IMR-90 (cell line): ENCODE measurements at regions not wholly inside any gene's neighbourhood (a gene's known extent, or its start where the extent isn't known, plus 50 kb on each side); places are given as distances from the start of the nearest gene placed in this dataset.

ENCODE experiments used
- ATAC-seq: fragments of 200-7000 bp; cut with Tn5 transposase; 2 replicates; pipeline ENCODE4 v1.9.1; 2020; ENCODE audit warnings: low read depth, mild to moderate bottlenecking, moderate library complexity
- BruUV-seq: library from RNA; stranded (reverse); fragments of 400-500 nt; replicated peaks from 2 replicates; lab custom pipeline; 2021; lab: Mats Ljungman, UMichigan
- CTCF ChIA-PET: fragments of 300-600 bp; formaldehyde crosslinking; extraction: SDS; loops from one replicate; lab custom pipeline; 2021; ENCODE audit warnings: antibody characterized with exemption; lab: Yijun Ruan, JAX
- POLR2A ChIA-PET: fragments of 300-600 bp; sonication (Branson Sonifier 250); formaldehyde crosslinking; loops from one replicate; lab custom pipeline; 2022; ENCODE audit warnings: antibody characterized with exemption; ENCODE audit not compliant: unreplicated experiment; lab: Charles Lee
- DNase-seq: peaks from one replicate; pipeline ENCODE4 v3.0.0; 2013
- H2AFZ ChIP-seq: replicated peaks from 2 replicates; pipeline ENCODE3; 2013; ENCODE audit warnings: low read length, mild to moderate bottlenecking; ENCODE audit not compliant: poor library complexity
- H2AK5ac ChIP-seq: 2 replicates; pipeline ENCODE4 v1.6.1; 2013; ENCODE audit warnings: low read depth, low read length, inconsistent platforms
- H2AK9ac ChIP-seq: replicated peaks from 2 replicates; pipeline ENCODE3; 2013; ENCODE audit warnings: mild to moderate bottlenecking, low read depth, low read length, moderate library complexity; ENCODE audit not compliant: poor library complexity
- H2BK120ac ChIP-seq: 2 replicates; pipeline ENCODE4 v1.6.1; 2013; ENCODE audit warnings: low read depth, low read length, inconsistent platforms
- H2BK15ac ChIP-seq: 3 replicates; pipeline ENCODE4 v1.6.1; 2013; ENCODE audit warnings: low read depth, low read length, inconsistent platforms
- H2BK20ac ChIP-seq: 2 replicates; pipeline ENCODE4 v1.6.1; 2013; ENCODE audit warnings: low read depth, mild to moderate bottlenecking, inconsistent platforms, low read length, moderate library complexity
- H2BK5ac ChIP-seq: 2 replicates; pipeline ENCODE4 v1.6.1; 2013; ENCODE audit warnings: mild to moderate bottlenecking, low read depth, low read length, inconsistent platforms; ENCODE audit not compliant: poor library complexity, severe bottlenecking
- H3K14ac ChIP-seq: replicated peaks from 2 replicates; pipeline ENCODE4 v1.6.1; 2013; ENCODE audit warnings: low read depth, low read length, inconsistent platforms
- H3K18ac ChIP-seq: 2 replicates; pipeline ENCODE4 v1.6.1; 2013; ENCODE audit warnings: low read depth, low read length, control low read depth
- H3K23ac ChIP-seq: 2 replicates; pipeline ENCODE4 v1.6.1; 2013; ENCODE audit warnings: low read depth, low read length, inconsistent platforms
- H3K27ac ChIP-seq: 2 replicates; pipeline ENCODE4 v1.5.1; 2013; ENCODE audit warnings: mild to moderate bottlenecking, control low read depth, low read length; ENCODE audit not compliant: insufficient read depth
- H3K27me3 ChIP-seq: 2 replicates; pipeline ENCODE4 v1.6.1; 2013; ENCODE audit warnings: low read length; ENCODE audit not compliant: control insufficient read depth, insufficient read depth
- H3K36me3 ChIP-seq: 2 replicates; pipeline ENCODE4 v1.6.1; 2013; ENCODE audit warnings: low read length, mixed read lengths; ENCODE audit not compliant: control insufficient read depth, insufficient read depth
- H3K4ac ChIP-seq: 2 replicates; pipeline ENCODE4 v1.6.1; 2013; ENCODE audit warnings: low read depth, low read length, inconsistent platforms
- H3K4me1 ChIP-seq: 2 replicates; pipeline ENCODE4 v1.6.1; 2013; ENCODE audit warnings: low read length, mixed read lengths; ENCODE audit not compliant: control insufficient read depth, insufficient read depth
- H3K4me2 ChIP-seq: 2 replicates; pipeline ENCODE4 v1.6.1; 2013; ENCODE audit warnings: low read depth, mild to moderate bottlenecking, control low read depth, low read length, moderate library complexity
- H3K4me3 ChIP-seq: 2 replicates; pipeline ENCODE4 v1.5.1; 2013; ENCODE audit warnings: low read depth, mild to moderate bottlenecking, control low read depth, low read length, moderate library complexity; ENCODE audit not compliant: insufficient read depth
- H3K56ac ChIP-seq: 2 replicates; pipeline ENCODE4 v1.6.1; 2013; ENCODE audit warnings: low read length, inconsistent platforms; ENCODE audit not compliant: insufficient read depth; ENCODE audit errors: extremely low read depth
- H3K79me1 ChIP-seq, 2 experiments: 2 replicates each; pipeline ENCODE4 v1.6.1; 2013; ENCODE audit warnings: low read length in 2 of 2, inconsistent platforms in 1 of 2, low read depth in 1 of 2
- H3K9ac ChIP-seq: 2 replicates; pipeline ENCODE4 v1.6.1; 2013; ENCODE audit warnings: low read depth, low read length, control low read depth
- H3K9me1 ChIP-seq: 2 replicates; pipeline ENCODE4 v1.6.1; 2013; ENCODE audit warnings: low read length, inconsistent platforms; ENCODE audit not compliant: insufficient read depth
- H3K9me3 ChIP-seq: 2 replicates; pipeline ENCODE4 v1.6.1; 2013; ENCODE audit warnings: low read length; ENCODE audit not compliant: control insufficient read depth, insufficient read depth
- H4K20me1 ChIP-seq: 2 replicates; pipeline ENCODE4 v1.6.1; 2013; ENCODE audit warnings: low read length, inconsistent platforms; ENCODE audit not compliant: insufficient read depth
- H4K5ac ChIP-seq: 2 replicates; pipeline ENCODE4 v1.6.1; 2013; ENCODE audit warnings: mild to moderate bottlenecking, low read depth, low read length, control low read depth
- H4K8ac ChIP-seq, 2 experiments: 2 replicates each; pipeline ENCODE4 v1.6.1; 2013; ENCODE audit warnings: low read depth in 2 of 2, low read length in 2 of 2, control low read depth in 1 of 2, inconsistent platforms in 1 of 2
- H4K91ac ChIP-seq: 2 replicates; pipeline ENCODE4 v1.6.1; 2013; ENCODE audit warnings: low read depth, low read length, inconsistent platforms; ENCODE audit not compliant: insufficient read depth
- CEBPB ChIP-seq: IDR thresholded peaks from 2 replicates; pipeline ENCODE4 v1.6.1; 2012; ENCODE audit warnings: low read depth, low read length, improper control_type of control experiment
- CHD1 ChIP-seq: IDR thresholded peaks from 2 replicates; pipeline ENCODE4 v1.6.1; 2012; ENCODE audit warnings: low read depth, low read length, improper control_type of control experiment
- CTCF ChIP-seq: conservative IDR thresholded peaks from 2 replicates; pipeline ENCODE4 v1.5.1; 2012; ENCODE audit warnings: mild to moderate bottlenecking, low read depth, low read length, improper control_type of control experiment
- ELK1 ChIP-seq: fragments of 150-350 bp; IDR thresholded peaks from 2 replicates; pipeline ENCODE4 v1.6.1; 2016; ENCODE audit warnings: low read depth, mild to moderate bottlenecking, low read length, moderate library complexity, borderline replicate concordance
- MAFK ChIP-seq: IDR thresholded peaks from 2 replicates; pipeline ENCODE4 v1.6.1; 2012; ENCODE audit warnings: low read depth, low read length, improper control_type of control experiment
- MAZ ChIP-seq: IDR thresholded peaks from 2 replicates; pipeline ENCODE4 v1.6.1; 2012; ENCODE audit warnings: low read depth, mild to moderate bottlenecking, low read length, improper control_type of control experiment, moderate library complexity, borderline replicate concordance
- MXI1 ChIP-seq: IDR thresholded peaks from 2 replicates; pipeline ENCODE4 v1.6.1; 2012; ENCODE audit warnings: low read depth, mild to moderate bottlenecking, low read length, moderate library complexity, borderline replicate concordance
- NFE2L2 ChIP-seq: fragments of 150-350 bp; IDR thresholded peaks from 2 replicates; pipeline ENCODE4 v1.6.1; 2016; ENCODE audit warnings: low read depth, mild to moderate bottlenecking, low read length
- POLR2A ChIP-seq: IDR thresholded peaks from 2 replicates; pipeline ENCODE4 v1.6.1; 2012; ENCODE audit warnings: mild to moderate bottlenecking, low read depth, low read length
- RAD21 ChIP-seq: IDR thresholded peaks from 2 replicates; pipeline ENCODE4 v1.6.1; 2012; ENCODE audit warnings: low read length, improper control_type of control experiment
- RCOR1 ChIP-seq: IDR thresholded peaks from 2 replicates; pipeline ENCODE4 v1.6.1; 2012; ENCODE audit warnings: mild to moderate bottlenecking, low read length, improper control_type of control experiment; ENCODE audit not compliant: insufficient replicate concordance
- SMC3 ChIP-seq: fragments of 150-350 bp; IDR thresholded peaks from 2 replicates; pipeline ENCODE4 v1.6.1; 2016; ENCODE audit warnings: low read depth, mild to moderate bottlenecking, antibody characterized with exemption, low read length, moderate library complexity
- WGBS, 2 experiments: methylation state at CpG; one replicate each; pipeline versions ENCODE4 v1.1.5 to v1.1.7; 2013; ENCODE audit warnings: missing lambda C conversion rate in 2 of 2; ENCODE audit not compliant: insufficient read length in 1 of 2; ENCODE audit errors: extremely low coverage in 2 of 2; 5-methylcytosine and 5-hydroxymethylcytosine counted together
- dilution Hi-C: fragments of 300-500 bp; cut with HindIII; formaldehyde crosslinking; loops from one replicate; pipeline ENCODE4 v1.14.3; 2018; ENCODE audit warnings: low sequenced_read_pairs; ENCODE audit not compliant: unreplicated experiment
- in situ Hi-C: fragments of 300-500 bp; cut with MboI; formaldehyde crosslinking; loops from 3 replicates; pipeline ENCODE4 v1.14.3; 2019; ENCODE audit warnings: low sequenced_read_pairs, inconsistent platforms, mixed read lengths
- intact Hi-C: fragments of 100-400 bp; cut with micrococcal nuclease; formaldehyde crosslinking; loops from 2 replicates; pipeline ENCODE4 v1.10.0; 2022

- WGBS, 2 experiments = no CpG with 5 or more reads among the region's 2 CpGs
These were observed 54.6 kb upstream of the URI1 start for GRCh38 chr19:29887442-29887855.

More at GRCh38 chr19:29887442-29887855, 54.6 kb upstream of the URI1 start:
- H3K79me1 ChIP-seq = no peaks in the 10 kb centered on the region
- H3K9ac ChIP-seq = no peak overlapping the region
- H2BK120ac ChIP-seq = no peak overlapping the region
- TF ChIP-seq SMC3 = no peak
- no peak for TF ChIP-seq MAFK
- TF ChIP-seq NFE2L2 = no peak
- TF ChIP-seq RCOR1 = no peak
- TF ChIP-seq CTCF = no peak
- no peak for TF ChIP-seq MAZ
- no peak for TF ChIP-seq CEBPB
- no peak for TF ChIP-seq ELK1
- no peak for TF ChIP-seq CHD1
- TF ChIP-seq MXI1 = no peak
- TF ChIP-seq POLR2A = no peak
- TF ChIP-seq RAD21 = no peak
- H2BK5ac ChIP-seq = no peak overlapping the region
- DNase-seq (peak; percentile 10), ATAC-seq (no peak)
- no peaks in the 10 kb centered on the region for H3K36me3 ChIP-seq
- H3K9me3 ChIP-seq = no peaks in the 10 kb centered on the region
- POLR2A ChIA-PET = no interaction called here
- H4K8ac ChIP-seq = no peak overlapping the region
- H2AK9ac ChIP-seq = no peak overlapping the region
- no peak overlapping the region for H2BK15ac ChIP-seq
- intact Hi-C loops = no loop called here
- in situ Hi-C loops = loop anchor here (25.0 kb wide), 1 partner anchor 750 kb away; no protein-coding TSS in a partner anchor
- H2AFZ ChIP-seq = no peak overlapping the region
- H3K56ac ChIP-seq = no peak overlapping the region
- no peak overlapping the region for H4K5ac ChIP-seq
- H3K9me1 ChIP-seq = no peaks in the 10 kb centered on the region
- BruUV-seq = no TSS peak
- no peaks in the 10 kb centered on the region for H4K20me1 ChIP-seq
- H3K27me3 ChIP-seq = no peaks in the 10 kb centered on the region
- no peak overlapping the region for H3K4me2 ChIP-seq
- H3K14ac ChIP-seq = no peak overlapping the region
- no peak overlapping the region for H2BK20ac ChIP-seq
- no peak overlapping the region for H3K23ac ChIP-seq
- no peak overlapping the region for H2AK5ac ChIP-seq
- H3K4ac ChIP-seq = no peak overlapping the region
- no peak overlapping the region for H4K91ac ChIP-seq
- H3K18ac ChIP-seq = no peak overlapping the region
- no peak overlapping the region for H3K27ac ChIP-seq
- dilution Hi-C loops = no loop called here
- no peaks in the 10 kb centered on the region for H3K4me1 ChIP-seq
- CTCF ChIA-PET = no interaction called here
- no peak overlapping the region for H3K4me3 ChIP-seq
